Heart left ventricle (tissue), 13 donors: ENCODE measurements at regions not wholly inside any gene's neighbourhood (a gene's known extent, or its start where the extent isn't known, plus 50 kb on each side); places are given as distances from the start of the nearest gene placed in this dataset.
A peak's percentile ranks its signal among the peaks of the same experiment; 100 is the strongest.

Experiments
- CTCF ChIP-seq, 12 donors: fragments of 200-600 bp; sonication (generic) in 4 of 12; IDR thresholded peaks; one replicate each; pipeline versions ENCODE4 v1.5.0 to v1.8.0; 2018 to 2022; ENCODE audit warnings: antibody characterized with exemption in 12 of 12, mild to moderate bottlenecking in 5 of 12
- POLR2A ChIP-seq, 2 donors: fragments of 450-650 bp; IDR thresholded peaks; one replicate each; pipeline ENCODE4 v1.6.1; 2017; ENCODE audit warnings: antibody characterized with exemption in 2 of 2, mild to moderate bottlenecking in 2 of 2, moderate library complexity in 2 of 2
- donor health status: ischemic (EF 13 %, LVEDD 7.1; RV severe dilation, severe dysfunction).
- donor health status: DM: no; HTN: yes; CAD: no.
- donor health status: DM: no; HTN: no; CAD: no.
- donor health status: ischemic (EF 25% LVEDD 6.9; RV normal size, moderate dysfunction).
- donor health status: ischemic (EF 25% LVEDD 5.7; RV mildly dilated, moderate dysfunction).
- donor health status: ischemic (EF 35%, LVEDD 5.7; RV mildly dilated, moderate dysfunction).
- donor health status: nonischemic (EF 11% LVEDD 7.7; RV severe dilation, severe dysfunction).
- donor health status: DM: yes; HTN: yes; CAD: no.
- donor health status: PGD.
- donor health status: ischemic (EF 29% LVEDD 5.4; RV normal size, mild dysfunction).
- donor health status: nonischemic (EF 23%, LVEDD 6.1; RV moderate dilation, normal function).

DNA sequence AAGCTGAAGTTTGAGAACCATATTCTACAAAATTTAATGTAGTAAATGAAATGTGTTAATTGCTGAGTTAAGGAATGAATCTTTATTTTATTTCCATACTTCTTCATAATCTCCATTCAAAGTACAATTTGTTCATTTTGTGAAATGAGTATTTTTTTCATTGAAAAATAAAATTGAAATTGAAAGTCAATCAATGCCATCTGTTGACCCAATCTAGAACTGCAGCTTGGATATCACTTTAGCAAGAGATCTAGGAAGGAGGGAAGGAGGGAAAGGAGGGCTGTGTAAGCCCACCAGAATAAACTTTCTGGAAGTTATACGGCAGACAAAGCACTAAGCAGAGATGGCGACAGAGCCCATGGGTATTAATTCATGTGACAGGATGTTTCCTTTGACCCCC is 128.4 kb downstream of the ZMAT1 start:
- TF ChIP-seq POLR2A (IDR thresholded peaks at IDR 0.05) (no peak), CTCF (IDR thresholded peaks at IDR 0.05) (peak; percentile 19 to 58 (median 40))
